Activated effector memory CD4-positive, alpha-beta T cell treated with anti-CD3 and anti-CD28 coated beads, Interleukin-2, amount 50 U/mL, for 16 hours (primary cell): ENCODE measurements at regions not wholly inside any gene's neighbourhood (a gene's known extent, or its start where the extent isn't known, plus 50 kb on each side); places are given as distances from the start of the nearest gene placed in this dataset.

Experiments
- DNase-seq: peaks from one replicate; pipeline ENCODE4 v3.0.0-alpha.2; 2020

DNA sequence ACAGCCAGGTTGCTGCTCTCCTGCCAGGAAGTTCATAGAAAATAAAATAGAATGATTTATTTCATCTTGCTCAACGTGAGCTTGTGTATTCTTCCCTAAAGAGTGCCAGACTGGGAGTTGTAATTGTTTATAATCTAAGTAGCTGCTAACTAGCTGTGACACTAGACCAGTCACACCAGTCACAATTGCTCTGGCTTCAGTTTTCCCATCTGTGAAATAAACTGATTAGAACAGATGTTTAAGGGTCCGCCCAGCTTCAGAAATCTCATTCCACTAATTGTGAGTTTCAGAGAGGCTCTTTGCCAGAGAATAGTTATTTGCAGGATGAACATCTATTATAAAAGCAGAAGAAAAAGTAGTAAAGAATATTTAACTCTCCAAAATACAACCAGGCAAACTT, 55.6 kb upstream of the ZDHHC17 start:
- DNase-seq = no peak

DNA sequence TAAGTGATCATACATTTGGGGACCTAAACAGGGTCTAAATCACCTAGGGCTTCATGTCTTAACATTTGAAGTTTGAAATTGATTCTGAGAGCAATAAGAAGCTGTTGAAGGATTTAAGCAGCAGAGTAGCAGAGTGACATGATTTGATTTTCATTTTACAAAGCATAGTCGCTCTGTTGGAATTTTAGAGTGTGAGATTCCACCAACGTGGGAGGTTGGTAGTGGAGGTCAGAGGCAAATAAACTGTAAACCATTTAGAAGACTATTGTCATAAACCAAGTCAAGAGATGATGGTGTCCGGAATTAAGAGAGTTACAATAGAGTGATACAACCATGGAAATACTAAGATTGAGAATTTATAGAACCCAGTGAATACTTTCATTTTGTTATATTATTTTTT, 52.7 kb upstream of the ZDHHC17 start:
- no peak for DNase-seq

DNA sequence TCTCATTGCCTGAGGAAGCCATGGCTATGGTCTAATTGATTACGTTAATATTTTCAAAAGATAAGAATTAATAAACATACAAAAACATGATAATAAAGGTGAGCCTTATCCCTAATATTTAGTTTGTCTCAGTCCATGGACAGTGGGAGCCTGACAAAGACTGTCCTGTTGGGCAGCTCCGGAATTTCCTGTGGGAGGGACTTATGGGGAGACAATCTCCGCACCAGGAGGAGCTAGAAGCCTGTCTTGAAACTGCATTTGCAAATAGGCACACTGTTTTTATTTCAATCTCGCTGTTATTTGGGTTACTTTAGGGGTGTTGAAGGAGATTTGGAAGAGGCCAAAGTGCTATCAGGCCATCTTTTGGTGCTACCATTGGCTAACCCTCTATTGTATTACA, 50.8 kb upstream of the ZDHHC17 start:
- DNase-seq = no peak

DNA sequence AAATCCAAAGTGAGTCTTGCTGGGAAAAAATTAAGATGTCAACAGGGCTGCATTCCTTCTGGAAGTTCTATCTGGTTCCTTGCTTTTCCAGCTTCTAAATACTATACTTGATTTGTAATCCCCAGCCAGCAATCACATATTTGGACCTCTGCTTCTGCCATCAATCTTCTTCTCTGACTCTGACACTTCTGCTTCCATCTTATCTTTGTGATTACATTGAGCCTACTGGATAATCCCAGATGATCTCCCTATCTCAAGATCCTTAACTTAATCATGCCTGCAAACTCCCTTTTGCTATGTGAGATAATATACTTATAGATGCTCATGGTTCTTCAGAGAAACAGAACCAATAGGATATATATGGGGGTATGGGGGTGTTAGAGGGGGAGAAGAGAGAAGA, 49.9 kb upstream of the ZDHHC17 start:
- no peak for DNase-seq
